AG10803 (cell line): ENCODE measurements at regions not wholly inside any gene's neighbourhood (a gene's known extent, or its start where the extent isn't known, plus 50 kb on each side); places are given as distances from the start of the nearest gene placed in this dataset.

ENCODE experiments used
- DNase-seq: peaks from one replicate; pipeline ENCODE4 v3.0.0; 2010; ENCODE audit warnings: low read depth
- H3K4me3 ChIP-seq: 2 replicates; pipeline ENCODE4 v1.5.1; 2011; ENCODE audit warnings: mild to moderate bottlenecking, low read length, control low read depth
- TF ChIP-seq, protein P1 (sequence below): conservative IDR thresholded peaks from 2 replicates; pipeline ENCODE4 v1.5.1; 2011; ENCODE audit warnings: mild to moderate bottlenecking, low read length, control low read depth, inconsistent platforms

DNA sequence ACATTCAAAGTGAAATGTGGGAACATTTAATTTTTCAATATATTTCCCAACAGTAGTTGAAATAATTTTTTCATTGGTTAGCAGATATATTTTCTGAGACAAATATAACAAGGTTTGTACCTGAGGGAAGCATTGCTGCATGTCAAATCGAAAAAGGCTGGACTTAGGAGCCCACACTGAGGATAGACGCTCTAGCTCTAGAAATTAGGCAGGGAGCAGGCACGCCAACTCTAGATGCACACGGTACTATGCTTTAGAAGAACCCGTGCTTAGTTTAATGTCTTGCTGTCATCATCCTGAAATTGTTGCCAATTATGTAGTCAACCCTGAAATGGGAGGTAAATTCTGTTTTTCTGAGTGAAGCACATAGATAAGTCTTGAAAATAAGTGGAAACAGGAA is 731.1 kb upstream of the ZNF804A start:
- no peak overlapping the region for H3K4me3 ChIP-seq
- DNase-seq, result no peak
- TF ChIP-seq, protein P1, sequence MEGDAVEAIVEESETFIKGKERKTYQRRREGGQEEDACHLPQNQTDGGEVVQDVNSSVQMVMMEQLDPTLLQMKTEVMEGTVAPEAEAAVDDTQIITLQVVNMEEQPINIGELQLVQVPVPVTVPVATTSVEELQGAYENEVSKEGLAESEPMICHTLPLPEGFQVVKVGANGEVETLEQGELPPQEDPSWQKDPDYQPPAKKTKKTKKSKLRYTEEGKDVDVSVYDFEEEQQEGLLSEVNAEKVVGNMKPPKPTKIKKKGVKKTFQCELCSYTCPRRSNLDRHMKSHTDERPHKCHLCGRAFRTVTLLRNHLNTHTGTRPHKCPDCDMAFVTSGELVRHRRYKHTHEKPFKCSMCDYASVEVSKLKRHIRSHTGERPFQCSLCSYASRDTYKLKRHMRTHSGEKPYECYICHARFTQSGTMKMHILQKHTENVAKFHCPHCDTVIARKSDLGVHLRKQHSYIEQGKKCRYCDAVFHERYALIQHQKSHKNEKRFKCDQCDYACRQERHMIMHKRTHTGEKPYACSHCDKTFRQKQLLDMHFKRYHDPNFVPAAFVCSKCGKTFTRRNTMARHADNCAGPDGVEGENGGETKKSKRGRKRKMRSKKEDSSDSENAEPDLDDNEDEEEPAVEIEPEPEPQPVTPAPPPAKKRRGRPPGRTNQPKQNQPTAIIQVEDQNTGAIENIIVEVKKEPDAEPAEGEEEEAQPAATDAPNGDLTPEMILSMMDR, result no peak

DNA sequence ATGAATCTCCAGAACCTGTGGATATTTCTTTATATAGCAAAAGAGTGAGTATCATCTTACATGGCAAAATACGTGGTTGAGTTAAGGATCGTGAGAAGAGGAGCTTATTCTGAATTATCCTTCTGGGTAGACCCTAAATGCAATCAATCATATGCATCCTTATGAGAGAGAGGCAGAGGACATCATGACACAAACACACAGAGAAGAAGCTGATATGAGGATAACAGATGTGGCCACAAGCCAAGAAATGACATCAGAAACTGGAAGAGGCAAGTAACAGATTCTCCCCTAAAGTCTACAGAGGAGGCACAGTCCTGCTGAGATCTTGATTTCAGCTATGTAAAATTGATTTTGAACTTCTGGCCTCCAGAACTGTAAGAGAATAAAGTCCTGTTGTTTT is 730.2 kb upstream of the ZNF804A start:
- H3K4me3 ChIP-seq, result no peak overlapping the region
- TF ChIP-seq, protein P1, result no peak
- DNase-seq, result no peak

DNA sequence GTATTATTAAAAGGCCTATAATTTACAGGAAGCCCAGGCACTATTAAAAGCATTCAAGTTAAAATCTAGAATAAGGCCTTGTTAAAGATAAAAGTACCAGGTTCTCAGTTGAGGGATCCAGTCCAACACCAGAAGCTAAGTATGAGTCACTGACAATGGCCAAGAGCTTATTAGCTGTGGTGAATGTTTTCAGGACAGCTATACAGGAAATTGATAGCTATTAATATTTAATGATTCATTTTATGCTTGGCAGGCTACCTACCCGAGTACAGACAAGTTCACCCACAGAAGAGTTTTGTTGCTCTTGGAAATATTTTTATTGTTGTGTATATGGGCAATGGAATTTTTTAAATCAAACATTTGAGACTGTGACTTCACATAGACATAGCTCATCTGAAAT is 729.6 kb upstream of the ZNF804A start:
- no peak for DNase-seq
- TF ChIP-seq, protein P1, result no peak
- H3K4me3 ChIP-seq, result no peak overlapping the region

DNA sequence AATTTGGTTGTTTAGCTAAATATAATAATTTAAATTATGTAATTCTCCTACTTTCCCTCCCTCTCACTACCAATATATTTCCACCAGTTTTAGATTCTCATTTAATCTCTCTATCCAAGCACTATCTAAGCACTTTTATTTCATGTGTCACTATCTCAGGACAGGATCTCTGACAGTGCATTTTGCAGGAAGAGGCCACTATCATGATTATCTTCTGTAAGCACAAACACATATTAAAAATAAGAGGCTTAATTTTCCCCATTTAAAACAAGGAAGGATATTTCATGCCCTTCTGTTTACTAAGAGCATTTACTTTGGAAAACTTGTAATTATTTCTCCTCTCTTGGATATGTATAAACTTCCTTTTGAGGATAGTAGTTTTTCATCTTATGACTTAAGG is 726.2 kb upstream of the ZNF804A start:
- no peak overlapping the region for H3K4me3 ChIP-seq
- DNase-seq, result no peak
- TF ChIP-seq, protein P1, result no peak

DNA sequence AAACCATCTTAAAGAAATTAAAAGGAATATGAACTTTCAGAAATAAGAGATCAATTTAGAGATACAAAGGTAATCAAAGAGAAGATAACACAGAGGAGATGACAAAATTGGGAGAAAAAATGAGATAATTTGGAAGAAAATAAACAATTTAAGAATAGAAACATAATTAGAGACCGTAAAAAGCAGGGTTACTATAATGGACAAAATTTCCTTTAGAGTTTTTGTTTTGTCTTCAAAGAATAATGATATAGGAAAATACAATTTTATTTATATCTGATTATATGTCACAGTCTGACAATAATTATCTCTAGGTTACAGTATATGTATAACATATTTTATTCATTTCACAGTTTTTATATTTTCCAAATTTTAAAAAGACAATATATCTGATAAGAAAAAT is 716.4 kb upstream of the ZNF804A start:
- TF ChIP-seq, protein P1, result no peak
- H3K4me3 ChIP-seq, result no peak overlapping the region
- no peak for DNase-seq

DNA sequence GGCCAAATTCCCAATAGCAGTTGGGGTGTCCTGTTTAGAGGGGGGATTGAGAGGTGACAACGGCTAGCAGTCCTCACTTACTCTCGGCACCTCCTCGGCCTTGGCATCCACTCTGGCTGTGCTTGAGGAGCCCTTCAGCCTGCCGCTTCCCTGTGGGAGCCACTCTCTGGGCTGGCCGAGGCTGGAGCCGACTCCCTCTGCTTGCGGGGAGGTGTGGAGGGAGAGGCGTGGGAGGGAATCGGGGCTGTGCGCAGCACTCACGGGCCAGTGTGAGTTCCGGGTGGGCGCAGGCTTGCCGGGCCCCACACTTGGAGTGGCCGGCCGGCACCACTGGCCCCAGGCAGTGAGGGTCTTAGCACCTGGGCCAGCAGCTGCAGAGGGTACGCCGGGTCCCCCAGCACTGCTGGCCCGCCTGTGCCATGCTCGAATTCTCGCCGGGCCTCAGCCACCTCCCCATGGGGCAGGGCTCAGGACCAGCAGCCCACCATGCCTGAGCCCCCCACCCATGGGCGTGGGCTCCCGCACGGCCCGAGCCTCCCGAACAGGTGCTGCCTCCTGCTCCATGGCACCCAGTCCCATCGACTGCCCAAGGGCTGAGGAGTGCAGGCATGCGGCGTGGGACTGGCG is 705.9 kb upstream of the ZNF804A start:
- H3K4me3 ChIP-seq, result no peak overlapping the region
- TF ChIP-seq, protein P1, result no peak
- no peak for DNase-seq

DNA sequence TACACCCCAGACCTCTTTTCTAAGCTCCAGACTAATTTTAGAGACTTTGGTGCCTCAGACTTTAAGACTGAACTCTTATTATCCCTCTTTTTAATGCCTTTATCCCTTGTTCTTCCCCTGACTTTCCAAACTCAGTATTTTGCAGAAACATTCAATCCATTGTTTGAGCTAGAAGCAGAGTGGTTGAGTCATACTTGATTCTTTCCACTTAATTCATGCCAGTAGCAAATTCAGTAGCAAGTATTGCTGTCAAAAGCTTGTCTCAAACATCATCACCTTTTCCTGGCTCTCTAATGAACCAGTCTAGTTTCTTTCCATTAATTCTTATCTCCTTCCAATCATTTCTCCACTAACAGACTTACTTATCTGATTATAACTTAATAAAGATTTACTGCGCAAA is 699.7 kb upstream of the ZNF804A start:
- no peak for DNase-seq
- no peak overlapping the region for H3K4me3 ChIP-seq
- TF ChIP-seq, protein P1, result no peak
